8988T (cell line): ENCODE measurements at regions not wholly inside any gene's neighbourhood (a gene's known extent, or its start where the extent isn't known, plus 50 kb on each side); places are given as distances from the start of the nearest gene placed in this dataset.

Experiments
- DNase-seq: peaks from one replicate; pipeline ENCODE4 v3.0.0; 2011

GRCh38 chr11:71201936-71202597 is 50.3 kb downstream of the SHANK2 start:
- no peak for DNase-seq

DNA sequence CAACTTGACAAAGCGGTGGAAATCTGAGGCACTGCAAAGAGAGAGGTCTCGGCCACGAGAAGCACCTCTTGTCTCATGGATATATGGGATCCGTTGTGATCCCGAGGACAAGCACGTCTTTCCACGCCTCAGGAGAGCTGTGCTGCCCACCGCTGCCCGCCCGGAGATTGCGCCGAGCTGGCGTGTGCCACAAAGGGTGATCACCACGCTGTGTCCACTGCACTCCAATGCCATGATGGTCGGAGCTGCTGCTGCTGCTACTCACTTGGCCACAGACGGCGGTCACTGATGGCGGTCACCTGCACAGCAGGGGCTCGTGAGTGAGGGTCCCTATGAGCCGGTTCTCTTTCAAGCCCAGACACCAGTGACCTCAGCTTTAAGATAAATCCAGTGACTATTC is 51.1 kb downstream of the SHANK2 start:
- no peak for DNase-seq

DNA sequence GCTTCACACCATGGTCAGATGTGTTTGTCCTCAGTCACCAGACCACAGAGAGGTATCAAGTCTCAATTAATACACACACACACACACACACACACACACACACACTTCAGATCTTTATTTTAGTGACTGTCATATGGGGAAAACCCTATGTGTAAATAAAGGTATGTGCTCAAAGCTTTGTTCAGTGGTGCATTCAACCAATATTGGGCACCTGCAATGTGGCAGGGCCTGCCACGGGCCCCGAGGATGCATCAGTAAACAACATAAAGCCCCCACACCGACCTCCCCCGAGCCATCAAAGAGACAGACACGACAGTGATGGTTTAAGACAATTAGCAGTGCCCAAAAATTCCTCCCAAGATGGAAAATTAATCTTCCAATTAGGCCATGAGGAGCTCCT is 51.6 kb downstream of the SHANK2 start:
- DNase-seq: no peak

GRCh38 chr11:71200172-71200716 is 52.1 kb downstream of the SHANK2 start:
- no peak for DNase-seq

GRCh38 chr11:71199226-71199820 is 53.1 kb downstream of the SHANK2 start:
- no peak for DNase-seq

DNA sequence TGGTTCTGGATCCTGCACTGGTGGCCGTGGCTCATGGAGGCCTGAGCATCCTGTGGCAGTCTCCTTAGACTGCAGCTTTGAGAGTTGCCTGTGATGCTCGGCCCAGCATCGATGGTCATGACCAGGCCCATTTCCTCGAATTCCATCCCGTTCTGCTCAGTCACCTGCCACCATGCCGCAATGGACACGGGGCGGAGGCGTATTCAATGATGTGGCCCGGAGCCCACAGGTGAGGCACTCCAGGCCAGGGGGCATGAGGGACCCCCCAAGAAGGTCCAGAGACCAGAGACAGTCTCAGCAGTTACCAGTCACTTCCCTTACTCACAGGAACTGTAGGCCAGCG is 53.6 kb downstream of the SHANK2 start:
- DNase-seq: no peak

DNA sequence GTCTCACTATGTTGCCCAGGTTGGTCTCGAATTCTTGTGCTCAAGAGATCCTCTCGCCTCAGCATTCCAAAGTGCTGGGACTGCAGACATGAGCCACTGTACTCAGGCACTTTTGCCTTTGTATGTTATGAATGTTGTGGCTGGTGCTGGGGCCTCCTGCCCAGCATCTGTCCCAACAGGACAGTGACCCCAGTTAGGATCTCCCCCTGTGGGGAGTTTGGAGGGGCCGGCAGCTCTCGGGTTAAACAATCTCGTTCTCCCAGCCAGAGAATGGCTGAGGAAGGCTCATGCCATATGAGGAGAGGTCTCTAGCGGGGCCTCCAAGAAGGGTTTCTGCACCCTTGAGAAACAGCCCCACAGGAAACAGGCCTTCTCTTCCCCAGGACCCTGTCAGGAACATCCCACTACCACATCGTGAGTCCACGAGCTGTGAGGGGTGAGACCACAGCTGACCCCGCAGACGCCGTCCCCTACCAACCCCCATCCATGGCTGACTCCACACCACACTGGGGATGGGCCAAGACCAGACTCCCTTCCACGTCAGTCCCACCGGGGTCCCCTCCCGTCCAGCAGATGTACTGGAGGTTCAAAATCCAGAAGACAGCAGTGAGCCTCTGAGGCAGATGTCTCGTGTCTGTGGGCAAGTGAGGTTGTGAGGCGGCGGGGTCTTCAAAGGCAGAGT is 54.1 kb downstream of the SHANK2 start:
- DNase-seq: no peak

GRCh38 chr11:71197096-71197495 is 55.3 kb downstream of the SHANK2 start:
- no peak for DNase-seq

- DNase-seq: no peak
Observed at GRCh38 chr11:71194710-71195109, 57.7 kb downstream of the SHANK2 start.

DNA sequence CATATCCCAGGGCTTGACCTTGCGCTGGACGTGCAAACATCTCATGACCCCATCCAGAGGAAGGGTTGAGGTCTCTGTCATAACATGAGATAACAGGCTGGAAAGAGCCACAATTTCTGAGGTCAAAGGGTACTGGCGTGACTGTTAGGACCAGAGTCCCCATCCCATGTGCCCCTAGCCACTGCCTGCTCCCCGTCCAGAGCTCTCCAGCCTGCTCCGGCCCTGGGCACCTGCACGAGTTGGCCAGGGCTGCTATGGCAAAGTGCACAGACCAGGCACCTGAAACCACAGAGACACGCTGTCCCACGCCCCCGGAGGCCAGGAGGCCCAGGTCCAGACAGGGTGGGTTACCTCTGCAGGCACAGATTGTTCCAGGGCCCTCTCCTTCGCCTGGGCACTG is 58.9 kb downstream of the SHANK2 start:
- no peak for DNase-seq

DNA sequence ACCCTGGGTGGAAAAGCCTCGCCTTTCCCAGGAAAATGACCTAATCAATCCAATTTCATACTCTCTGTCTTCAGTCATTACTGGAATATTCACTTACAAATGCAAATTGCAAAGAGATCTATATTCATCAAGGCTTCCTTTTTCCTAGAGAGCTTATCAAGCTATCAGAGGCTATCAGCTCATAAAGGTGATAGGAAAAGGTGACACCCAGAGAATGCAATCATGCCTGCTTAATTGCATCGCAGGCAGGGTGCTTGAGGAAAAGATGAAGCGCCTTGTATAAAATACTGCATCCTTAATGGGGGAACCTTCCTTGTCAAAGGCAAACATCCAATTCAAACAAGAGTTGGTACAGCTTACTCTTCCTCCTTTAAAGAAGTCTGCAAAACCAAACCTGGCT is 59.7 kb downstream of the SHANK2 start:
- no peak for DNase-seq

GRCh38 chr11:71191201-71191600 is 61.2 kb downstream of the SHANK2 start:
- DNase-seq: no peak

- no peak for DNase-seq
Observed at GRCh38 chr11:71190551-71190950, 61.8 kb downstream of the SHANK2 start.

DNA sequence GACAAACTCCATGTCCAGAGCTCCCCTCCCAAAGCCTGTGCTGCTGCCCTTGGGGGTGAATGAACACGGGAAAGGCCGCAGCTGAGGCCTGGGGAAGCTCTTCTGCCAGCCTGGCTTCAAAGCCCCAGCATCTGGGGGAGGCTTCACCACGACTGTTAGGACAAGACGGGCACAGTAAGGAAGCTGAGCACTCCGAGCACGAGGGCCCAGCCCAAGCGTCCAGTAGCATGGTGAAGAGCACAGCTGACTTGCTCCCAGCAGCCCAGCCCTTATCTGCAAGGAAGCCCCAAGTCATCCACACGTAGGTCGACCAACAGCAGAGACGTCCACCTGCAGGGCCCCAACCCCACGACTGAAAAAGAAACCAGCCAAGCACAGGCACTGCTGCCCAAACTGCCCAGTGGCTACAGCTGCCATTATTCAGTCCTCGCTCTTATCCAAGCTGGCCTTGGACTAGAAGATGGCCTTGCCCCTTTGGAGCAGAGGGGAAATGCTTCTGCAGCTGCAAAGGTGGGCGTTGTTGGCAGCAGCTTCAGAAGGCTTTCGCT is 62.5 kb downstream of the SHANK2 start:
- DNase-seq: no peak

GRCh38 chr11:71188886-71189767 is 63.2 kb downstream of the SHANK2 start:
- DNase-seq: no peak

- no peak for DNase-seq
Observed at GRCh38 chr11:71188073-71188472, 64.3 kb downstream of the SHANK2 start.

GRCh38 chr11:71186806-71187205 is 65.6 kb downstream of the SHANK2 start:
- DNase-seq: no peak

DNA sequence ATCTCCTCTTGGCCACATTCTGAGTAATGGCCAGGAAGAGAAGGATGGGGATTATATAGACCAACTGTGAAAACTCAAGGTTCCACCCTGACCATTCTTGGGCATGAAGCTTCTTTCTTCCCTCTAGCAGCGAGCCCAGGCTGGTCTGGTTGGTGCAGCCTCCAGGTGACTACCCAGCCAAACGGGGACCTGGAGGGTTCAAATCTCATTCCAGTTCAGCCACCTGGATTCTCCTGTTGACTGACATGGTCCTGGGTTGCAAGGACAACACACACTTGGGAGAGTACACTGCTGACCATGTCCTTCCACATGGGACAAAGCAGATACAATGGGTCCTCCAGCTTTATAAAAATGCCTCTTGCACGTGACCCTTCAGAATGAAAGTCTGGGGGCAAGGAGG is 67.0 kb downstream of the SHANK2 start:
- DNase-seq: no peak

GRCh38 chr11:71184421-71185210 is 67.8 kb downstream of the SHANK2 start:
- DNase-seq: no peak

GRCh38 chr11:71183878-71184277 is 68.5 kb downstream of the SHANK2 start:
- DNase-seq: no peak

GRCh38 chr11:71182791-71183677 is 69.3 kb downstream of the SHANK2 start:
- DNase-seq: no peak
